HCT116 (cell line): ENCODE measurements at regions not wholly inside any gene's neighbourhood (a gene's known extent, or its start where the extent isn't known, plus 50 kb on each side); places are given as distances from the start of the nearest gene placed in this dataset.

Experiments used
- CTCF ChIP-seq, 3 experiments: fragments of 200-600 bp in 1 of 3; sonication (generic) in 1 of 3; IDR thresholded peaks in 2 of 3; conservative IDR thresholded peaks in 1 of 3; 2 replicates each; pipeline ENCODE4 v1.5.1; 2012 to 2017; ENCODE audit warnings: low read depth in 2 of 3, low read length in 2 of 3, antibody characterized with exemption in 1 of 3, borderline replicate concordance in 1 of 3, control low read depth in 1 of 3, mild to moderate bottlenecking in 1 of 3, mixed read lengths in 1 of 3, mixed run types in 1 of 3, moderate library complexity in 1 of 3; ENCODE audit not compliant: insufficient read depth in 1 of 3
- ELF1 ChIP-seq: IDR thresholded peaks from 2 replicates; pipeline ENCODE4 v1.6.1; 2012; ENCODE audit warnings: low read depth, borderline replicate concordance
- EZH2 ChIP-seq: fragments of 200-600 bp; sonication (generic); IDR thresholded peaks from 2 replicates; pipeline ENCODE4 v1.6.1; 2017; ENCODE audit warnings: antibody characterized with exemption, mixed run types
- FOSL1 ChIP-seq: IDR thresholded peaks from 2 replicates; pipeline ENCODE4 v1.6.1; 2012; ENCODE audit warnings: low read depth
- POLR2A ChIP-seq: IDR thresholded peaks from 2 replicates; pipeline ENCODE4 v1.7.0; 2011; ENCODE audit warnings: borderline replicate concordance; ENCODE audit not compliant: insufficient read depth, insufficient read length; ENCODE audit errors: extremely low read depth
- RAD21 ChIP-seq: IDR thresholded peaks from 2 replicates; pipeline ENCODE4 v1.6.1; 2012; ENCODE audit warnings: low read depth, mild to moderate bottlenecking
- SP1 ChIP-seq: IDR thresholded peaks from 2 replicates; pipeline ENCODE4 v1.6.1; 2012; ENCODE audit warnings: low read depth

- TF ChIP-seq CTCF (IDR thresholded peaks at IDR 0.05 in 2 of 3, conservative IDR thresholded peaks at IDR 0.05 in 1 of 3; ENCODE audit: borderline replicate concordance in 1 of 3, insufficient read depth in 1 of 3, low read depth in 2 of 3, low read length in 2 of 3) (no peak), SP1 (no peak), POLR2A (no peak), FOSL1 (no peak), RAD21 (no peak), EZH2 (no peak), ELF1 (no peak)
Measured at GRCh38 chr13:39167018-39167417, 128.8 kb downstream of the NHLRC3 start.
